HG02678 (cell line): ENCODE measurements at regions not wholly inside any gene's neighbourhood (a gene's known extent, or its start where the extent isn't known, plus 50 kb on each side); places are given as distances from the start of the nearest gene placed in this dataset.
"Not testable (repeated sequence)": the region's sequence is repeated elsewhere in the genome, so short reads cannot be mapped to it uniquely, and the experiment has no call there.

ENCODE experiments used
- ATAC-seq: cut with Tn5 transposase; IDR thresholded peaks from one replicate; pipeline ENCODE4 v1.9.1; 2021; ENCODE audit warnings: mild to moderate bottlenecking, moderate library complexity; ENCODE audit not compliant: unreplicated experiment

- not testable (repeated sequence) for ATAC-seq
Observed at GRCh38 chr1:149274493-149274892, 171.1 kb upstream of the NBPF9 start.

DNA sequence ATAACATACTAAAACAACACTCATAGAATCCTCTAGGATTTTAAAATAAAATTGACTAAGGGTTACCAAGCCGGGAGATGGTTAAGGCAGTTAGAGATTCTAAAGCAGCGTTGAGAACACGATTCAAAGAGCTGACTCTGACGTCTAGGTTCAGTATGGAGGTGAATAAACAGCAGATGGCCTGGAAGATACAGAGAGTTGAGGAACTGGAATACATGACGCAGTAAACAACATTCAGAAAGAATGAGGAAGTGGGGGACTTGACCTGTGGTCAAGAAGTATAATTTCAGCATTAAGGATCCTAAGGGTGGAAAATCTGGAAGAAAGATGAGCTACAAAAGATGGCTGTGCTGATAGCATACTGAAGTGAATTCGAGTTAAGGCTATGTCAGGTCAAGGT, 172.5 kb upstream of the NBPF9 start:
- ATAC-seq: not testable (repeated sequence)

DNA sequence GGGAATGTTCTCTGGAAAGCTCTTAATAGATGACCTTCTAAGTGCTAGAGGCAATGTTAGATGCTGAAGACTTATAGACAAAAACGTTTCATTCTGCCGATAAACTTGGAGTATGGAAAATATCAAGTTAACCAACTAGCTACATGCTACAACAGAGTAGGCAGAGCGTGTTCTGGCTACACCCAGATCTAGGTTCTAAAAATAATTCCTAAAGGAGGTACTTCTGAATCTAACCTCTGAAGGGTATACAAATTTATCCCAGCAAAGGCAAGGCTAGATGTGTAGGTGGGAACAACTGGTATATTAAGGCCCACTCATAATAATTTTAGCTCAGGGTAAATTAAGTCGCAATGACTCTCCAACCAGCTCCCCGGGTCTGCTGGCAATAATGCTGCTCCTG, 173.1 kb upstream of the NBPF9 start:
- ATAC-seq: not testable (repeated sequence)

DNA sequence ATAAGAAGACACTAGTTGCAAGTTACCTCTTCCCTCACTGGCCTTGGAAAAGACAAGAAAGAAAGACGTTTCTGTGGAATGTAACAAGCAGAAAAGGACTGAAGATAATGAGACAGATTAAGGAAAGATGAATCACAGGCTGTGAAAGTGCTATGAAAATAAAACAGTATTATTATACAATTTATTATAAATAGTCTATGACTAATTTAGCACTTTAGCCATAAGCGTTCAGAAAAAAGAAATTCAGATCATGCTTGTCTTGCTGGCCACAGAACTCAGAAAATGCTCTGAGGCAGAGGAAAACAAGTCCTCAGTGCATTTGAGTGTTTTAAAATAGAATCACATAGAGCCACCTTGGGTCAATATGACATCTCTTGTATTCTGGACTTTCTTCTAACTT, 174.8 kb upstream of the NBPF9 start:
- not testable (repeated sequence) for ATAC-seq

DNA sequence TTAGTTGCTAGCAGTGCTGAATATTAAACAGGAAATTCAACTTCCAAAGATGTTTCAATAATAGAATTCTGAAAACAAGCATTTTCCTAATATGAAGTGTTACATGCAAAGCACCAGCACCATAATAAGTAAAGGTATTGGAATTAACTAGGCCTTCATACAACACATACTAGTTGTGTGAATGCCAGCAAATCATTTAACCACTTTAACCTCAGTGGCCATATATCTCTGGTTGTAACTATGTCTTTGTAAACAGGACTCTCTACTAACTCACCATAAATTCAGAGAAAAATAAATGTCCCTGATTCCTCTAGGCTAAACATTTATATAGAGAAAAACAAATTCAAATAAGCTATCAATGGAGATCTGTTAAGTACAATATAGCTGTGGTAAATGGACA, 175.7 kb upstream of the NBPF9 start:
- not testable (repeated sequence) for ATAC-seq

GRCh38 chr1:149279512-149279911, 176.2 kb upstream of the NBPF9 start:
- ATAC-seq: not testable (repeated sequence)

DNA sequence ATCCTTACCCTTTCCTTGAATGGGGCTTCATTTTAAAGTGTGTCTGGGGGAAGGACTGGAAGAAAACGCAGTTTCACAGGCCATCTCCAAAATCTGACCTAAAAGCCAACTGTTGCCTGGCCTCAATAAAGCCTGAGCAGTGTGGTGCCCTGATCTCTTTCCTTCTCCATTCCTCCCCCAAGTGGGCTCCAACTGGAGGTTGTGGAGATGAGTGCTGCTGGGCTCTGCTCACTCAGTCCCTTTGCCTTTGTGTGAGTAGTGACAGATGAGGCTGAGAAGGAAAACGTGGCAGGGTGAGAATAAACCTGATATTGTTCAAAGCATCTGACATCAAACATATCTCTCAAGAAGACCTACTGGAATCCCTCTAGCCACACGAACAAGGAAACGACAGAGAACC, 181.4 kb upstream of the NBPF9 start:
- not testable (repeated sequence) for ATAC-seq

- not testable (repeated sequence) for ATAC-seq
Observed at GRCh38 chr1:149285205-149285604, 181.9 kb upstream of the NBPF9 start.

GRCh38 chr1:149285638-149286037, 182.3 kb upstream of the NBPF9 start:
- ATAC-seq: not testable (repeated sequence)

DNA sequence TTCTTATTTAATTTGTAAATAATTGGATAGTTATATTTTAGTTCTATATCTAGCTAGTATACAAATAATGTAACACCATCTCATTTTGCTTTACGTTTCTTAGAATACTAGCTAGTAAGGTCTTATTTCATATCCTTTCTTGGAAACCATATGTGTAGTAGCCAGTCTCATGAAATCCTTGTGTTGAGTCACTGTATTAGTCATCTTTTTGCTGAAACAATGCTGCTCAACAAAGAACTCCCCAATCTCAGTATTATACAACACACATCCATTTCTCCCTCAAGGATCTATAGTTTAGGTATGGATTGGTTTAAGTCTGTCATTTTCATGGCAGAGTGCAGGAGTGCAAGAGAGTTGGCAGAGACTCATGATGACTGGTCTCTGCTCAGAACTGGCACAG, 185.2 kb upstream of the NBPF9 start:
- ATAC-seq: not testable (repeated sequence)

DNA sequence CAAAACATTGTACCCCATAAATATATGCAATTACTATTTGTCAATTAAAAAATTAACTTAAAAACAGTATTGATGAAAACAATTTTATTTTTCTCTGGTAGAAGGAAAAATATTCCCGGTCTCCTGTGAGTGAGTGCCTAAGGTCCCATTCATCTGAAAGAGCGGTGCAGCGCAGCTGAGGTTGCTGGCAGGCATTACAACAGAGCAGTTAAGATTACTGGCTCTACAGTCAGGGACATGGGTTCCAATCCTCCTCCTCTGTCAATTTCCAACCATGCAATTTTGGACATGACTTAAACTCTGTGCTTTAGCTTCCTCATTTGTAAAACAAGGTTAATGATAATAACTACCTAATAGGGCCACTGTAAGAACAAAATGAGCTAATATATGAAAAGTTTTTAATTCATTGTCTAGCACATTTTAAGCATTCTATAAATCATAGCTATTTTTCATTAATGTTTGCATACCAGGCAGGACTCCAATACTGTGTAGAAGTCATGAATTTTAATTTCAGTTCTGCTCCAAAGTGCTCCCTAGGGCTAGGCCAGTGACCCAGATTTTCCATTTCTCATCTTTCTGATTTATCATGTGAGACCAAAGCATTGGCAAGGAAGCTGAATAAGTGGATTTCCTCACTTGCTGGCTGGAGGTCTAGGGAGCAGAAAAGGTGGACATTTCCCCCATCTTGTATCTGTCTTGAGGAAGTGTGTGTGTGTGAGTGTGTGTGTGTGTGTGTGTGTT, 174.2 kb upstream of the NBPF19 start:
- ATAC-seq: not testable (repeated sequence)

- ATAC-seq: not testable (repeated sequence)
Observed at GRCh38 chr1:149301282-149301681, 173.6 kb upstream of the NBPF19 start.

DNA sequence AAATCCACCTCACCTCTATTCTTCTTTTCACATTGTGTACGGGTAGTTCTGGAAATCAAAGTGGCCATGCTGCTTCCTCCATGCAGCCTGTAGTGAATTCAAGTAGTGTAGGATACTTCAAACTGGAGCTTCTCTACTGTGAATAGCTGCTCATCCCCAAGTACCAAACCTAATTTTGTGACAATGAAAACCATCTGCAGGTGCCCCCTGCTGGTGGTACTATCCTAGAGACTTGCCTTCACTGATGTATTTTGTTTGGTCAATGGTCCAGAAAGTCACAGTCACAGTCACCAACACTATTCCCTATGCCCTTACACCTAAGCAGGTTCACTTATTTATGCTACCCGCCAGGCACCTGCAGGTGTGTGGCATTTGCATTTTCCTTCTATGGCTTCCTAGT, 170.0 kb upstream of the NBPF19 start:
- ATAC-seq: not testable (repeated sequence)

GRCh38 chr1:149307640-149308039, 167.2 kb upstream of the NBPF19 start:
- ATAC-seq: not testable (repeated sequence)

DNA sequence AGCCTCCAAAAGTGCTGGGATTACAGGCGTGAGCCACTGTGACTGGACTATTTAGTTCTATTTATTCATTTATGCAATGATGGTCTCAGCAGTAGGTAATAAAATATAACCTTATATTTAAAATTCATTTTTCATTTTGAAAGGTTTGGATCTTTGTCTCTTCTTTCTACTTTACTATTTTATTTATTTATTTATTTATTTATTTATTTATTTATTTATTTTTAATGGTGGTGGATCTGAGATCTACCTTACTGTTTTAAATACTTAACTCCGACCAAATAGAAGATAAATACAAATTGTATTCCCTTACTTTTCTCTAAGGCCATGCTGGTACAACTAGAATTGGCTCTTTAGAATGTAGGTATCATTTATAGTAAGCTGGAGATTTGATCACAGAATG, 159.9 kb upstream of the NBPF19 start:
- ATAC-seq: not testable (repeated sequence)

- ATAC-seq: not testable (repeated sequence)
Observed at GRCh38 chr1:149320971-149321731, 153.7 kb upstream of the NBPF19 start.

DNA sequence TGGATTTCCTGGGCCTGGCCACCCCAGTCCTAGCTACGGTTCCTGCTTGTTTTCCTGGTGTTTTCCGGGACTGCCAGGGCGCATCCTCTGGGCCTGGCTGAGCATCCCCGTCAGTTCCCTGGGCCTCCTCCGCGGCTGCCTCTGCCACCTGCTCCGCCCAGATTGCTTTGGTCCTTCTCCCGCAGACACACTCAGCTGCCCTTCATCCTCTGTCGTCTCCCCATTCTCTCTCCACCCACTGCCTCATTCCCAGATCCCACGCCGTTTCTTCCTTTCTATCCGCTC, 153.2 kb upstream of the NBPF19 start:
- not testable (repeated sequence) for ATAC-seq

DNA sequence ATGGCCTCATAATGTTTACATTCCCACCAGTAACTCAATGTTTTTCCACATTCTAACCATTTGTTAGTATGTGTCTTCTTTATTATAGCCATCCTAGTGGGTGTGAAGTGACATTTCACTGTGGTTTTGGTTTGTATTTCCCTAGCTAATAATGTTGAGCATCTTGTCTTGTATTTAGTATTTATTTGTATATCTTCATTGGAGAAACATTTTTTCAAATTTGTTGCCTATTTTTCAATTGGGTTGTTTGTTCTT, 144.8 kb upstream of the NBPF19 start:
- ATAC-seq: not testable (repeated sequence)

- ATAC-seq: not testable (repeated sequence)
Observed at GRCh38 chr1:149336082-149336481, 138.8 kb upstream of the NBPF19 start.

GRCh38 chr1:149338221-149338691, 136.6 kb upstream of the NBPF19 start:
- ATAC-seq: not testable (repeated sequence)

DNA sequence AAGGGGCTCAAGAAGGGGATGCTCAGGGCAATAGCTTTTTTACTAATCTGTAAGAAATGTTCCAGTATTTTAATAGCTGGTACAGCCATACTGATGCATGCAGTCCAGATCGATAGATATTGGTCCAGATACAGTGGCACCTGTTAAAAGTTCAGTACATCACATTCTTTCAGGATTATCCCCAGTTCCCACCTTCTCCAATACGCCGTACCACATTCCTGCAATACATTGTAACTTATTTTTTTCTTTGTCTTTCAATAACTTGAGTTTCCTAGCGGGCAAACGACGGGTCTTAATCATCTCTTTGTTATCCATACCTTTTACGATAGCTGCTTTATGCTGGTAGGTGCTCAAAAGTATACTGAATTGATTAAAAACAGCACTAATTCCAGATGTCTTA, 136.1 kb upstream of the NBPF19 start:
- not testable (repeated sequence) for ATAC-seq

GRCh38 chr1:149349448-149349847, 125.4 kb upstream of the NBPF19 start:
- not testable (repeated sequence) for ATAC-seq
